NCI-H2107 (cell line): ENCODE measurements at regions not wholly inside any gene's neighbourhood (a gene's known extent, or its start where the extent isn't known, plus 50 kb on each side); places are given as distances from the start of the nearest gene placed in this dataset.
"Not testable (repeated sequence)": the region's sequence is repeated elsewhere in the genome, so short reads cannot be mapped to it uniquely, and the experiment has no call there.

ENCODE experiments used
- DNase-seq: peaks from one replicate; lab custom pipeline; 2025; lab: John Stamatoyannopoulos, UW

GRCh38 chr18:35875566-35875965 lies 96.9 kb upstream of the RMP24 start:
- no peak for DNase-seq

- no peak for DNase-seq
Measured at GRCh38 chr18:35876243-35876642, 96.2 kb upstream of the RMP24 start.

- DNase-seq = no peak
Measured at GRCh38 chr18:35880788-35881455, 91.6 kb upstream of the RMP24 start.

GRCh38 chr18:35888329-35888728 lies 84.2 kb upstream of the RMP24 start:
- DNase-seq = no peak

GRCh38 chr18:35889677-35890076 lies 82.8 kb upstream of the RMP24 start:
- peak; percentile 23 for DNase-seq

- DNase-seq = no peak
Measured at GRCh38 chr18:35890323-35890722, 82.2 kb upstream of the RMP24 start.

- no peak for DNase-seq
Measured at GRCh38 chr18:35892118-35892517, 80.4 kb upstream of the RMP24 start.

- DNase-seq = not testable (repeated sequence)
Measured at GRCh38 chr18:35897481-35897880, 75.0 kb upstream of the RMP24 start.

- no peak for DNase-seq
Measured at GRCh38 chr18:35904389-35905037, 68.0 kb upstream of the RMP24 start.

GRCh38 chr18:35905436-35905835 lies 67.0 kb upstream of the RMP24 start:
- no peak for DNase-seq

GRCh38 chr18:35906291-35906690 lies 66.2 kb upstream of the RMP24 start:
- not testable (repeated sequence) for DNase-seq

GRCh38 chr18:35910327-35910726 lies 62.2 kb upstream of the RMP24 start:
- DNase-seq = no peak

GRCh38 chr18:35912332-35912731 lies 60.1 kb upstream of the RMP24 start:
- DNase-seq = no peak

GRCh38 chr18:35915056-35915455 lies 57.4 kb upstream of the RMP24 start:
- DNase-seq = no peak

- DNase-seq = no peak
Measured at GRCh38 chr18:35917043-35917442, 55.4 kb upstream of the RMP24 start.

GRCh38 chr18:35918564-35918963 lies 53.9 kb upstream of the RMP24 start:
- no peak for DNase-seq

- DNase-seq = no peak
Measured at GRCh38 chr18:35919179-35919578, 53.3 kb upstream of the RMP24 start.

- DNase-seq = no peak
Measured at GRCh38 chr18:35920623-35921022, 51.9 kb upstream of the RMP24 start.
